Suprapubic skin (tissue), 4 donors: ENCODE measurements at regions not wholly inside any gene's neighbourhood (a gene's known extent, or its start where the extent isn't known, plus 50 kb on each side); places are given as distances from the start of the nearest gene placed in this dataset.

ENCODE experiments used
- DNase-seq, 2 donors: peaks; one replicate each; pipeline ENCODE4 v3.0.0-alpha.2; 2019; ENCODE audit warnings: low spot score in 2 of 2
- H3K27ac ChIP-seq: fragments of 200-600 bp; sonication (generic); one replicate; pipeline ENCODE4 v1.5.1; 2019
- H3K27me3 ChIP-seq: fragments of 200-600 bp; sonication (generic); one replicate; pipeline ENCODE4 v1.5.1; 2019
- H3K36me3 ChIP-seq: fragments of 200-600 bp; sonication (generic); one replicate; pipeline ENCODE4 v1.5.1; 2019
- H3K4me1 ChIP-seq: fragments of 200-600 bp; sonication (generic); one replicate; pipeline ENCODE4 v1.5.1; 2019
- H3K4me3 ChIP-seq: fragments of 200-600 bp; sonication (generic); one replicate; pipeline ENCODE4 v1.5.1; 2019; ENCODE audit warnings: mild to moderate bottlenecking
- H3K9me3 ChIP-seq: fragments of 200-600 bp; sonication (generic); one replicate; pipeline ENCODE4 v1.5.1; 2019
- EP300 ChIP-seq: sonication (generic); formaldehyde crosslinking; IDR thresholded peaks from one replicate; pipeline ENCODE4 v1.6.1; 2017; ENCODE audit warnings: antibody characterized with exemption
- POLR2A ChIP-seq, 2 donors: fragments of 450-650 bp; IDR thresholded peaks; one replicate each; pipeline ENCODE4 v1.6.1; 2017; ENCODE audit warnings: antibody characterized with exemption in 2 of 2, mild to moderate bottlenecking in 2 of 2, moderate library complexity in 2 of 2
- POLR2AphosphoS5 ChIP-seq, 3 donors: sonication (generic); formaldehyde crosslinking; IDR thresholded peaks; one replicate each; pipeline ENCODE4 v1.6.1; 2017; ENCODE audit warnings: antibody characterized with exemption in 3 of 3
- WGBS: methylation state at CpG from one replicate; pipeline ENCODE4 v1.1.5; 2018; 5-methylcytosine and 5-hydroxymethylcytosine counted together
- TF ChIP-seq, protein P1 (sequence below), 2 donors: fragments of 200-600 bp in 1 of 2; fragments of 450-650 bp in 1 of 2; sonication (generic) in 1 of 2; IDR thresholded peaks; one replicate each; pipeline ENCODE4 v1.5.1; 2016 to 2019; ENCODE audit warnings: antibody characterized with exemption in 2 of 2, mild to moderate bottlenecking in 1 of 2, moderate library complexity in 1 of 2

DNA sequence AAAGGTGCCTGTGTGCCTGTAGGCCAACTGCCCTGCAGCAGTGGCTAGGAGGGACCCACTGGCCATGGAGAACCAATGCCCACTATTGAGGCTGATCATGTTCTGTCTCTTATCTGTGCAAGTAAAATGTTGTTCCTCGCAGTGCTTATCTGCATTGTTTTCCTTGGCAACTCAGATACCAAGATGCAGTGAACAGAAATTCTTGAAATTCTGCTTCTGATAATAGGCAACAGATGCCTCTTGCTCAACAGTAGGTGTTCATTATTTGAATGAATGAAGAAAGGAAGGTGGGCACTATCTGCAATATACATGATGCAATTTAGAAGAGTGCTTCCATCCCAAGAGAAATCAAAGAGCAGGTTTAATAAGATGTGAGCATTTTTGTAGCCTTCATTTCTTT is 232.2 kb downstream of the NUAK1 start:
- Histone ChIP-seq H3K4me3 (no peak overlapping the region), H3K27ac (no peak overlapping the region), H3K4me1 (peaks cover 10% of the 10 kb centered on the region), H3K27me3 (no peaks in the 10 kb centered on the region), H3K36me3 (no peaks in the 10 kb centered on the region), H3K9me3 (no peaks in the 10 kb centered on the region)
- WGBS, result 58% methylated on average over 1 of the region's 1 CpG
- no peak for DNase-seq
- TF ChIP-seq POLR2AphosphoS5 (IDR thresholded peaks at IDR 0.05) (no peak), EP300 (no peak), POLR2A (IDR thresholded peaks at IDR 0.05) (no peak)
- TF ChIP-seq, protein P1, sequence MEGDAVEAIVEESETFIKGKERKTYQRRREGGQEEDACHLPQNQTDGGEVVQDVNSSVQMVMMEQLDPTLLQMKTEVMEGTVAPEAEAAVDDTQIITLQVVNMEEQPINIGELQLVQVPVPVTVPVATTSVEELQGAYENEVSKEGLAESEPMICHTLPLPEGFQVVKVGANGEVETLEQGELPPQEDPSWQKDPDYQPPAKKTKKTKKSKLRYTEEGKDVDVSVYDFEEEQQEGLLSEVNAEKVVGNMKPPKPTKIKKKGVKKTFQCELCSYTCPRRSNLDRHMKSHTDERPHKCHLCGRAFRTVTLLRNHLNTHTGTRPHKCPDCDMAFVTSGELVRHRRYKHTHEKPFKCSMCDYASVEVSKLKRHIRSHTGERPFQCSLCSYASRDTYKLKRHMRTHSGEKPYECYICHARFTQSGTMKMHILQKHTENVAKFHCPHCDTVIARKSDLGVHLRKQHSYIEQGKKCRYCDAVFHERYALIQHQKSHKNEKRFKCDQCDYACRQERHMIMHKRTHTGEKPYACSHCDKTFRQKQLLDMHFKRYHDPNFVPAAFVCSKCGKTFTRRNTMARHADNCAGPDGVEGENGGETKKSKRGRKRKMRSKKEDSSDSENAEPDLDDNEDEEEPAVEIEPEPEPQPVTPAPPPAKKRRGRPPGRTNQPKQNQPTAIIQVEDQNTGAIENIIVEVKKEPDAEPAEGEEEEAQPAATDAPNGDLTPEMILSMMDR (IDR thresholded peaks at IDR 0.05), result no peak

DNA sequence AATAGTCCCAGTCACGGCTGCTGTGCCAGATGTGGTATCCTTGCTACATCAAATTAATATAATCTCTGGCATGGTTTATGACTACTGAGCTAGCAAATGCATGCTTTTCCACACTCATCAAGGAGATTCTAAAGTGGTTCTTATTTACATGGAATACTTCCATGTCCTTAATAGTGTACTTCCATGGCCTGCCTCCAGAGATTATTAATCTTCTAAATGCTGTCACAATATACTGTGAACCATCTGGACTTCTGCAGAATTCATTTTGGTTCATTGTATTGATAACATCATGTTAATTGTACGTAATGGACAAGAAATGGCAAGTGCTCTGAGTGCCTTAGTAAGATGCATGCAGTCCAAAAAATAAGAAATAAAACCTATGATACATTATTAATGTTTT is 230.8 kb downstream of the NUAK1 start:
- no peak for TF ChIP-seq EP300
- TF ChIP-seq POLR2A (IDR thresholded peaks at IDR 0.05), result no peak
- TF ChIP-seq POLR2AphosphoS5 (IDR thresholded peaks at IDR 0.05), result no peak
- TF ChIP-seq, protein P1 (IDR thresholded peaks at IDR 0.05), result no peak
- WGBS, result 56% methylated on average over 2 of the region's 2 CpGs
- Histone ChIP-seq H3K4me3 (no peak overlapping the region), H3K27ac (no peak overlapping the region), H3K27me3 (no peaks in the 10 kb centered on the region), H3K4me1 (peaks cover 10% of the 10 kb centered on the region), H3K36me3 (no peaks in the 10 kb centered on the region), H3K9me3 (no peaks in the 10 kb centered on the region)
- no peak for DNase-seq

DNA sequence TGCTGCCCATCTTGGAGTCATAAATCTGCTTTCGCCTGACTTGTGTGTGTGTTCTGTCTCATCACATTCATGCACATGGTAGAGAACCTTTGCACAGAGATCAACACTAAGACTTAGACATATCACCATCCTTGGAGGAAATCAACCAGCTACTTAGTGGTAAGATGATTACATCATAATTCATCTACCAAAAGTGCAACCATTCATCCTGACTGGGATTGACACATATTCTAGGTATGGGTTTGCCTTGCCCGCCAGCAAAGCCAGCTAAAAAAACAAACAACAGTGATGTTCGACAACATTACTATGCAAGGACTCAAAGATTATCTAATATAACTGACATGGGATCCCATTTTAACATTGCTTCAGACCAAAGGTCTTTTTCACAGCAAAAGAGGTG is 228.7 kb downstream of the NUAK1 start:
- 95% methylated on average over 3 of the region's 3 CpGs for WGBS
- no peaks in the 10 kb centered on the region for H3K36me3 ChIP-seq
- peaks cover 24% of the 10 kb centered on the region for H3K4me1 ChIP-seq
- no peak overlapping the region for H3K27ac ChIP-seq
- no peaks in the 10 kb centered on the region for H3K27me3 ChIP-seq
- DNase-seq, result no peak
- TF ChIP-seq EP300 (no peak), POLR2AphosphoS5 (IDR thresholded peaks at IDR 0.05) (no peak), POLR2A (IDR thresholded peaks at IDR 0.05) (no peak)
- TF ChIP-seq, protein P1 (IDR thresholded peaks at IDR 0.05), result no peak
- H3K4me3 ChIP-seq, result no peak overlapping the region
- no peaks in the 10 kb centered on the region for H3K9me3 ChIP-seq

DNA sequence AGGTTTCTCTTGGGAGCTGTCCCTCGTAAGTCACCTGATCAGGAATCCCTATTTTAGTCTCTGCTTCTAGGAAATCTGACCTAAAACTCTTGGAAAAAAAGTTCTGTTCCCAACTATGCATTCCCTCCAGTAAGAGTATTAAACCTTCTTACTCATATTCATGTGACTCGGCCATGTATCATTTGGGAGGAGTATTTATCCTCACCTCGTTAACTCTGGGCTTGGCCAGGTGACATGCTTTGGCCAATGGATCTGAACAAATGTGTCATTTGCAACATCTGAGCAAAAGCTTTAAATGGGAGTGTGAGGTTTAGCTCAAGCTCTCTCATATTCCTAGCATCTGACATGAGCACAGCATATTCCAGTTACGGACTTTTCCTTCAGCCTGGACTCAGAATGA is 226.8 kb downstream of the NUAK1 start:
- no peaks in the 10 kb centered on the region for H3K9me3 ChIP-seq
- no peak overlapping the region for H3K4me3 ChIP-seq
- no peak for TF ChIP-seq POLR2A (IDR thresholded peaks at IDR 0.05)
- TF ChIP-seq POLR2AphosphoS5 (IDR thresholded peaks at IDR 0.05), result no peak
- TF ChIP-seq EP300, result no peak
- TF ChIP-seq, protein P1 (IDR thresholded peaks at IDR 0.05), result no peak
- H3K27me3 ChIP-seq, result no peaks in the 10 kb centered on the region
- H3K36me3 ChIP-seq, result no peaks in the 10 kb centered on the region
- DNase-seq, result no peak
- H3K4me1 ChIP-seq, result peaks cover 21% of the 10 kb centered on the region
- 76% methylated on average over 4 of the region's 4 CpGs for WGBS
- no peak overlapping the region for H3K27ac ChIP-seq

DNA sequence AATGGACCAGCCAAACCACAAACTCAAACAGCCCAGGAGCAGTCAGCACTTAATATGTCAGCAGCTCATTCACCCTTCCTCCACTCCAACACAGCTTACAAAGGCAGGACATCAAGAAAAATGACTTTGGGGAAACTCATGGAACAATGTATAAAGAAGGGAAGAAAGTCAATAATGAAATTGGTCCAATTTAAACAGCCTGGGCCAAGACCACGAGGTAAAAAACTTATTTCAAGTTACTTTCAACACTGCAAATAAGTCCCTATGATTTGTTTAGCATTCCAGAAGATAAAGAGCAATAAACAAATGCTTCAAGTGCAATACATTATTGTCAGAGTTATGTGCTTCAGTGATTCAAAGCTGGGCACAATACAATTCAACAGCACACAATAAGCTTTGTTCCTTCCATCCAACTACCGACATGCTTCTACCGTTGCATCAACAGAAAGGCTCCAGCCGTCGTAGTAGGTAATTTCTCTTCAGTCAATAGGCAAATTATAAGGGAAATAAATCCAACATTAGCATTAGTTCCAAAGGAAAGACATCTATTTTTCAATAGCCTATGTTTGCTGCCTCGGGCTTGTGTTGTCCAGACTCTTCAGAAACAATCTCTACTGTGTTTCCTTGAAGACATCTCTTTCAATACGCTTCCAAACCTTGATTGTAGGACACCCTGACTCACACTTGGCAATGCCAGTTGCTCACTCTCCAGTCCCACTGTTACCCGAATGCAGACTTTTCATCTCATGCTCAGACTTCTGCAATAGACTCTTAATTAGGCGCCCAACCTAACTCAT is 225.7 kb downstream of the NUAK1 start:
- no peak for DNase-seq
- TF ChIP-seq POLR2A (IDR thresholded peaks at IDR 0.05), result no peak
- H3K4me1 ChIP-seq, result peaks cover 14% of the 10 kb centered on the region
- H3K9me3 ChIP-seq, result no peaks in the 10 kb centered on the region
- H3K27me3 ChIP-seq, result no peaks in the 10 kb centered on the region
- H3K36me3 ChIP-seq, result no peaks in the 10 kb centered on the region
- WGBS, result 67% methylated on average over 9 of the region's 9 CpGs
- H3K27ac ChIP-seq, result peak overlapping the region; percentile 78
- H3K4me3 ChIP-seq, result no peak overlapping the region
